Pons (tissue), 1 donor: ENCODE measurements at regions not wholly inside any gene's neighbourhood (a gene's known extent, or its start where the extent isn't known, plus 50 kb on each side); places are given as distances from the start of the nearest gene placed in this dataset.

ENCODE experiments used
- DNase-seq: peaks from one replicate; pipeline ENCODE4 v3.0.0-alpha.2; 2016; ENCODE audit warnings: low spot score

GRCh38 chr7:32346253-32346652 lies 143.9 kb downstream of the LSM5 start:
- DNase-seq: no peak

- DNase-seq: no peak
These were observed 153.5 kb downstream of the LSM5 start for GRCh38 chr7:32336726-32337125.

- DNase-seq: no peak
These were observed 155.1 kb downstream of the LSM5 start for GRCh38 chr7:32335107-32335506.

GRCh38 chr7:32330602-32331001 lies 159.6 kb downstream of the LSM5 start:
- DNase-seq: no peak

- no peak for DNase-seq
These were observed 164.1 kb downstream of the LSM5 start for GRCh38 chr7:32326078-32326477.

GRCh38 chr7:32323712-32324111 lies 166.5 kb downstream of the LSM5 start:
- DNase-seq: no peak

GRCh38 chr7:32319012-32319382 lies 171.2 kb downstream of the LSM5 start:
- DNase-seq: no peak

- no peak for DNase-seq
These were observed 171.7 kb downstream of the LSM5 start for GRCh38 chr7:32318300-32319011.

- no peak for DNase-seq
These were observed 173.3 kb downstream of the LSM5 start for GRCh38 chr7:32316839-32317238.

GRCh38 chr7:32314761-32315160 lies 175.4 kb downstream of the LSM5 start:
- no peak for DNase-seq

GRCh38 chr7:32301427-32301826 lies 188.8 kb downstream of the LSM5 start:
- no peak for DNase-seq

- no peak for DNase-seq
These were observed 191.0 kb downstream of the LSM5 start for GRCh38 chr7:32299133-32299702.

- no peak for DNase-seq
These were observed 191.6 kb downstream of the LSM5 start for GRCh38 chr7:32298408-32299132.

GRCh38 chr7:32293833-32294232 lies 196.3 kb downstream of the LSM5 start:
- no peak for DNase-seq

GRCh38 chr7:32289651-32290414 lies 200.3 kb downstream of the LSM5 start:
- peak; percentile 74 for DNase-seq

- DNase-seq: no peak
These were observed 204.5 kb downstream of the LSM5 start for GRCh38 chr7:32285698-32286097.

- no peak for DNase-seq
These were observed 206.6 kb downstream of the LSM5 start for GRCh38 chr7:32283546-32283945.

GRCh38 chr7:32279500-32279899 lies 209.3 kb upstream of the PDE1C start:
- no peak for DNase-seq

- DNase-seq: no peak
These were observed 205.2 kb upstream of the PDE1C start for GRCh38 chr7:32275216-32276009.

GRCh38 chr7:32273297-32273696 lies 203.1 kb upstream of the PDE1C start:
- DNase-seq: no peak

GRCh38 chr7:32266932-32267475 lies 196.8 kb upstream of the PDE1C start:
- no peak for DNase-seq
